ENCODE measurements at regions not wholly inside any gene's neighbourhood (a gene's known extent, or its start where the extent isn't known, plus 50 kb on each side); places are given as distances from the start of the nearest gene placed in this dataset.

- FAIRE-seq (no peak), DNase-seq (no peak)
- Histone ChIP-seq H3K9me3 (ENCODE audit: control insufficient read depth in 2 of 3, insufficient read depth in 1 of 3, low read length in 3 of 3) (no peaks in the 10 kb centered on the region), H3K9ac (ENCODE audit: low read length in 3 of 3) (no peak overlapping the region), H3K27ac (ENCODE audit: low read depth in 2 of 2, low read length in 2 of 2) (no peak overlapping the region), H3K27me3 (ENCODE audit: control insufficient read depth, insufficient read depth, low read length) (no peaks in the 10 kb centered on the region), H3K4me1 (ENCODE audit: control insufficient read depth in 2 of 3, insufficient read depth in 2 of 3, low read depth in 1 of 3, low read length in 3 of 3) (peaks cover 0 to 2% (median 2%) of the 10 kb centered on the region in 3 donors), H3K4me3 (ENCODE audit: low read length in 3 of 3) (no peak overlapping the region), H3K36me3 (ENCODE audit: control insufficient read depth in 2 of 3, insufficient read depth in 3 of 3, low read length in 3 of 3) (no peaks in the 10 kb centered on the region)
- no peak for TF ChIP-seq CTCF (IDR thresholded peaks at IDR 0.05; ENCODE audit: borderline replicate concordance, extremely low read depth, insufficient read depth)
- intact Hi-C loops (cut with DNase I) = no loop called here
These were observed 309.5 kb upstream of the NPVF start for GRCh38 chr7:25537662-25538375.

GRCh38 chr7:25541094-25541821 lies 313.0 kb upstream of the NPVF start:
- DNase-seq (peak in 3 of 5 donors; percentile 16 to 90 (median 77)), FAIRE-seq (no peak)
- no peak for TF ChIP-seq CTCF (IDR thresholded peaks at IDR 0.05; ENCODE audit: borderline replicate concordance, extremely low read depth, insufficient read depth)
- no peaks in the 10 kb centered on the region for H3K36me3 ChIP-seq (ENCODE audit: control insufficient read depth in 2 of 3, insufficient read depth in 3 of 3, low read length in 3 of 3)
- H3K27me3 ChIP-seq (ENCODE audit: control insufficient read depth, insufficient read depth, low read length) = no peaks in the 10 kb centered on the region
- H3K4me1 ChIP-seq (ENCODE audit: control insufficient read depth in 2 of 3, insufficient read depth in 2 of 3, low read depth in 1 of 3, low read length in 3 of 3) = peaks cover 0 to 6% (median 2%) of the 10 kb centered on the region in 3 donors
- intact Hi-C loops (cut with DNase I) = no loop called here
- H3K27ac ChIP-seq (ENCODE audit: low read depth in 2 of 2, low read length in 2 of 2) = no peak overlapping the region
- H3K9me3 ChIP-seq (ENCODE audit: control insufficient read depth in 2 of 3, insufficient read depth in 1 of 3, low read length in 3 of 3) = no peaks in the 10 kb centered on the region
- H3K9ac ChIP-seq (ENCODE audit: low read length in 3 of 3) = no peak overlapping the region
- no peak overlapping the region for H3K4me3 ChIP-seq (ENCODE audit: low read length in 3 of 3)

GRCh38 chr7:25541877-25542276 lies 313.6 kb upstream of the NPVF start:
- FAIRE-seq (no peak), DNase-seq (peak in 1 of 5 donors; percentile 62)
- TF ChIP-seq CTCF (IDR thresholded peaks at IDR 0.05; ENCODE audit: borderline replicate concordance, extremely low read depth, insufficient read depth) = no peak
- H3K9me3 ChIP-seq (ENCODE audit: control insufficient read depth in 2 of 3, insufficient read depth in 1 of 3, low read length in 3 of 3) = no peaks in the 10 kb centered on the region
- H3K4me3 ChIP-seq (ENCODE audit: low read length in 3 of 3) = no peak overlapping the region
- no peaks in the 10 kb centered on the region for H3K27me3 ChIP-seq (ENCODE audit: control insufficient read depth, insufficient read depth, low read length)
- H3K4me1 ChIP-seq (ENCODE audit: control insufficient read depth in 2 of 3, insufficient read depth in 2 of 3, low read depth in 1 of 3, low read length in 3 of 3) = peaks cover 0 to 6% (median 2%) of the 10 kb centered on the region in 3 donors
- no peak overlapping the region for H3K27ac ChIP-seq (ENCODE audit: low read depth in 2 of 2, low read length in 2 of 2)
- H3K9ac ChIP-seq (ENCODE audit: low read length in 3 of 3) = no peak overlapping the region
- intact Hi-C loops (cut with DNase I) = no loop called here
- H3K36me3 ChIP-seq (ENCODE audit: control insufficient read depth in 2 of 3, insufficient read depth in 3 of 3, low read length in 3 of 3) = no peaks in the 10 kb centered on the region

All from kidney (tissue), 13 donors.